MM.1S (cell line): ENCODE measurements at regions not wholly inside any gene's neighbourhood (a gene's known extent, or its start where the extent isn't known, plus 50 kb on each side); places are given as distances from the start of the nearest gene placed in this dataset.

ENCODE experiments used
- CTCF ChIP-seq: fragments of 300-600 bp; sonication (generic); IDR thresholded peaks from 2 replicates; pipeline ENCODE4 v1.5.1; 2016; ENCODE audit warnings: antibody characterized with exemption, low read length, mixed read lengths
- EZH2 ChIP-seq: fragments of 300-600 bp; sonication (generic); optimal IDR thresholded peaks from 2 replicates; pipeline ENCODE3; 2017; ENCODE audit warnings: low read depth, mild to moderate bottlenecking, antibody characterized with exemption, low read length, mixed read lengths
- EZH2phosphoT487 ChIP-seq: fragments of 300-600 bp; sonication (generic); IDR thresholded peaks from 2 replicates; pipeline ENCODE4 v1.6.1; 2018; ENCODE audit warnings: antibody characterized with exemption, low read length

GRCh38 chr2:78383576-78383975 is 641.9 kb upstream of the REG3G start:
- TF ChIP-seq CTCF (no peak), EZH2phosphoT487 (no peak), EZH2 (no peak)
